Spleen (tissue), 7 donors: ENCODE measurements at regions not wholly inside any gene's neighbourhood (a gene's known extent, or its start where the extent isn't known, plus 50 kb on each side); places are given as distances from the start of the nearest gene placed in this dataset.

Experiments used
- POLR2A ChIP-seq, 3 donors: fragments of 450-650 bp; IDR thresholded peaks; one replicate each; pipeline ENCODE4 v1.5.1; 2017; ENCODE audit warnings: antibody characterized with exemption in 3 of 3, mild to moderate bottlenecking in 1 of 3
- POLR2AphosphoS5 ChIP-seq, 3 donors: sonication (generic); formaldehyde crosslinking; IDR thresholded peaks; one replicate each; pipeline ENCODE4 v1.5.1; 2017; ENCODE audit warnings: antibody characterized with exemption in 3 of 3
- TF ChIP-seq, protein P1 (sequence below), 11 experiments: fragments of 200-600 bp in 7 of 11; fragments of 450-650 bp in 4 of 11; sonication (generic) in 4 of 11; IDR thresholded peaks in 8 of 11; conservative IDR thresholded peaks in 3 of 11; 1 replicate in 7 of 11; 2 replicates in 4 of 11; pipeline versions ENCODE4 v1.4.0 to v1.8.0; 2016 to 2021; ENCODE audit warnings: antibody characterized with exemption in 11 of 11, inconsistent platforms in 4 of 11, mild to moderate bottlenecking in 1 of 11
- donor health status: DM: no; HTN: no; CAD: no; lungs with moderate emphysema.
- donor health status: DM: no; HTN: no; CAD: no.
- donor health status: DM: no; HTN: no; CAD: no.

DNA sequence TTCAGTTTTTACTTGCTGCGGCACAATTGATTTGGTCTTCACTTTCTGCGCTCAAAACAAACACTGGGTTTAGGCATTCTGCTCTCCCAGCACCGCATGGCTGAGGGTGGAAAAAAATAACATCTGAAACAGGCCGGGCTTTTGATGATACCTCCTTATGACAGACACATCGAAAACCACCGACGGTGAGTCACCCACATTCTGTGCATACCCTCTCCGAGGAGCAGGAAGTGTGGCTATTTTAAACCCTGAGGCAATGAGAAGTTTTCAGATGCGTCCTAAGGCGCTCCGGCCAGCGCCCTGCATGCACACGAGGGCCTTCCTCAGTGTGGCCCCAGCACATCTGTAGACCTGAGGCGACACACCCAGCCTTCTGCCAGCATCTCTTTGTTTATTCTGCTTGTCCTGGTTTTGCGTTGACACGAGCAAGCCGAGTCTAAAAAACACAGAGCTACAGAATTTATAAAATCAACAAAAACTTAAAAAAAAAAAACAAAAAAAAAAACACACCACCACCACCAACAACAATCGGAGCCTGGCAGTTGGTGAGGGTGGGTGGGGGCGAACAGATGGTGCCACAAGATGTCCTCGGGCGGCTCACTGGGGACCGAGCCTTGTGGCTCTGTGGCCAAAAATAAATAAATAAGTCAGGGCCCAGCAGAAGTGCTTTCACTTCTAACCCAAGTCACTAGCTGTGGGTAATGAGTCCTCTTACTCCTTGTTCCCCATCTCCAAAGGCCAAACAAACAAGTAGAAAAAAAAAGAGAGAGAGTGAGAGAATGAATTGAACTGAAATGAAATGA, 162.6 kb upstream of the IRF2BP2 start:
- TF ChIP-seq POLR2AphosphoS5 (IDR thresholded peaks at IDR 0.05) (peak; percentile 64 to 77 (median 74)), POLR2A (IDR thresholded peaks at IDR 0.05) (no peak)
- TF ChIP-seq, protein P1, sequence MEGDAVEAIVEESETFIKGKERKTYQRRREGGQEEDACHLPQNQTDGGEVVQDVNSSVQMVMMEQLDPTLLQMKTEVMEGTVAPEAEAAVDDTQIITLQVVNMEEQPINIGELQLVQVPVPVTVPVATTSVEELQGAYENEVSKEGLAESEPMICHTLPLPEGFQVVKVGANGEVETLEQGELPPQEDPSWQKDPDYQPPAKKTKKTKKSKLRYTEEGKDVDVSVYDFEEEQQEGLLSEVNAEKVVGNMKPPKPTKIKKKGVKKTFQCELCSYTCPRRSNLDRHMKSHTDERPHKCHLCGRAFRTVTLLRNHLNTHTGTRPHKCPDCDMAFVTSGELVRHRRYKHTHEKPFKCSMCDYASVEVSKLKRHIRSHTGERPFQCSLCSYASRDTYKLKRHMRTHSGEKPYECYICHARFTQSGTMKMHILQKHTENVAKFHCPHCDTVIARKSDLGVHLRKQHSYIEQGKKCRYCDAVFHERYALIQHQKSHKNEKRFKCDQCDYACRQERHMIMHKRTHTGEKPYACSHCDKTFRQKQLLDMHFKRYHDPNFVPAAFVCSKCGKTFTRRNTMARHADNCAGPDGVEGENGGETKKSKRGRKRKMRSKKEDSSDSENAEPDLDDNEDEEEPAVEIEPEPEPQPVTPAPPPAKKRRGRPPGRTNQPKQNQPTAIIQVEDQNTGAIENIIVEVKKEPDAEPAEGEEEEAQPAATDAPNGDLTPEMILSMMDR (IDR thresholded peaks at IDR 0.05 in 8 of 11, conservative IDR thresholded peaks at IDR 0.05 in 3 of 11) = no peak
